ENCODE measurements at regions not wholly inside any gene's neighbourhood (a gene's known extent, or its start where the extent isn't known, plus 50 kb on each side); places are given as distances from the start of the nearest gene placed in this dataset.
"Not testable (repeated sequence)": the region's sequence is repeated elsewhere in the genome, so short reads cannot be mapped to it uniquely, and the experiment has no call there.

- H3F3A ChIP-seq (ENCODE audit: low read length, unreplicated experiment); H3K9me2 ChIP-seq (replicated peaks; ENCODE audit: low read length); H2AFZ ChIP-seq (ENCODE audit: low read length); CTCF ChIA-PET; DNase-seq; ATAC-seq; H3K36me3 ChIP-seq (ENCODE audit: low read depth, low read length); BruUV-seq (replicated peaks); H3K9me3 ChIP-seq (ENCODE audit: low read length); H3K79me2 ChIP-seq (ENCODE audit: low read length); POLR2A ChIA-PET (ENCODE audit: unreplicated experiment); H3K4me3 ChIP-seq (ENCODE audit: low read length); H3K4me2 ChIP-seq (ENCODE audit: low read length); H3K9ac ChIP-seq (ENCODE audit: low read length); H3K27ac ChIP-seq (ENCODE audit: low read length); H3K4me1 ChIP-seq (ENCODE audit: insufficient read depth, low read length); H4K20me1 ChIP-seq (ENCODE audit: low read length); H3K27me3 ChIP-seq (ENCODE audit: low read length); intact Hi-C loops (cut with micrococcal nuclease): not testable (repeated sequence)
Measured at GRCh38 chr7:76140259-76140658, 61.4 kb upstream of the SRRM3 start.

GRCh38 chr7:76142861-76143260 lies 58.8 kb upstream of the SRRM3 start:
- Histone ChIP-seq H3K9me2 (replicated peaks; ENCODE audit: low read length) (no peaks in the 10 kb centered on the region), H3K4me1 (ENCODE audit: insufficient read depth, low read length) (no peaks in the 10 kb centered on the region), H3K36me3 (ENCODE audit: low read depth, low read length) (no peaks in the 10 kb centered on the region), H3K4me3 (ENCODE audit: low read length) (no peak overlapping the region), H4K20me1 (ENCODE audit: low read length) (no peaks in the 10 kb centered on the region), H3F3A (ENCODE audit: low read length, unreplicated experiment) (no peaks in the 10 kb centered on the region), H3K4me2 (ENCODE audit: low read length) (no peak overlapping the region), H3K9me3 (ENCODE audit: low read length) (no peaks in the 10 kb centered on the region), H3K79me2 (ENCODE audit: low read length) (no peaks in the 10 kb centered on the region), H3K27me3 (ENCODE audit: low read length) (no peaks in the 10 kb centered on the region), H3K27ac (ENCODE audit: low read length) (no peak overlapping the region), H3K9ac (ENCODE audit: low read length) (no peak overlapping the region), H2AFZ (ENCODE audit: low read length) (no peak overlapping the region)
- intact Hi-C loops (cut with micrococcal nuclease) = no loop called here
- BruUV-seq (replicated peaks) = no TSS peak
- POLR2A ChIA-PET (ENCODE audit: unreplicated experiment) = no interaction called here
- DNase-seq (no peak), ATAC-seq (no peak)
- CTCF ChIA-PET = no interaction called here
- TF ChIP-seq EZH2 (IDR thresholded peaks at IDR 0.05; ENCODE audit: low read length, unreplicated experiment) = no peak

GRCh38 chr7:76144664-76145270 lies 56.9 kb upstream of the SRRM3 start:
- H3K4me1 ChIP-seq (ENCODE audit: insufficient read depth, low read length); H4K20me1 ChIP-seq (ENCODE audit: low read length); H3K4me3 ChIP-seq (ENCODE audit: low read length); H3K9ac ChIP-seq (ENCODE audit: low read length); H3K27ac ChIP-seq (ENCODE audit: low read length); POLR2A ChIA-PET (ENCODE audit: unreplicated experiment); intact Hi-C loops (cut with micrococcal nuclease); H3K27me3 ChIP-seq (ENCODE audit: low read length); ATAC-seq; BruUV-seq (replicated peaks); H3K79me2 ChIP-seq (ENCODE audit: low read length); H3K36me3 ChIP-seq (ENCODE audit: low read depth, low read length); CTCF ChIA-PET; DNase-seq; H3F3A ChIP-seq (ENCODE audit: low read length, unreplicated experiment); H3K9me3 ChIP-seq (ENCODE audit: low read length); H3K9me2 ChIP-seq (replicated peaks; ENCODE audit: low read length); H3K4me2 ChIP-seq (ENCODE audit: low read length); H2AFZ ChIP-seq (ENCODE audit: low read length): not testable (repeated sequence)

DNA sequence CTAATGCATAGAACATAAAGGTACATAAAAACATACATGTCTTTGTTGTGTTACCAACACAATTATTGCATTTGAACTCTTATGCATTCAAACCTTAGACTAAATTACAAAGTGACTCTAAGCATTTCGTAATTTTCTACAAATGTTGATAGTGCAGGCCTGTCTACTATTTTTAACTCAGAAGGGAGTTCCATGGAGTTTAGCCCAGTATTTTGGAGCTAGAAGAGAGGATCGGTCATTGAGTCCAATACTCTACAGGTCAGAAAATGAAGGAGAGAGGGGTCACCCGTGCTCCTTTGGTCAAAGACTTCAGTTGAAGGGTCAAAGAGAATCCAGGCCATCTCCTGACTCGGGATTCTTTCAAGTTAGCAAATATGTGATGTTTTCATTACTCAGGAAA lies 55.3 kb upstream of the SRRM3 start:
- Histone ChIP-seq H3K4me3 (ENCODE audit: low read length) (no peak overlapping the region), H2AFZ (ENCODE audit: low read length) (no peak overlapping the region), H3F3A (ENCODE audit: low read length, unreplicated experiment) (no peaks in the 10 kb centered on the region), H3K27ac (ENCODE audit: low read length) (no peak overlapping the region), H3K4me2 (ENCODE audit: low read length) (no peak overlapping the region), H3K9me2 (replicated peaks; ENCODE audit: low read length) (no peaks in the 10 kb centered on the region), H3K36me3 (ENCODE audit: low read depth, low read length) (no peaks in the 10 kb centered on the region), H3K9ac (ENCODE audit: low read length) (no peak overlapping the region), H3K27me3 (ENCODE audit: low read length) (no peaks in the 10 kb centered on the region), H3K79me2 (ENCODE audit: low read length) (no peaks in the 10 kb centered on the region), H4K20me1 (ENCODE audit: low read length) (no peaks in the 10 kb centered on the region), H3K9me3 (ENCODE audit: low read length) (no peaks in the 10 kb centered on the region), H3K4me1 (ENCODE audit: insufficient read depth, low read length) (no peaks in the 10 kb centered on the region)
- TF ChIP-seq EZH2 (IDR thresholded peaks at IDR 0.05; ENCODE audit: low read length, unreplicated experiment) = no peak
- TF ChIP-seq CTCF (conservative IDR thresholded peaks at IDR 0.05; ENCODE audit: low read depth, low read length) = no peak
- TF ChIP-seq EZH2phosphoT487 (IDR thresholded peaks at IDR 0.05; ENCODE audit: borderline replicate concordance, low read length) = no peak
- CTCF ChIA-PET = no interaction called here
- DNase-seq (no peak), ATAC-seq (no peak)
- intact Hi-C loops (cut with micrococcal nuclease) = no loop called here
- POLR2A ChIA-PET (ENCODE audit: unreplicated experiment) = no interaction called here
- no TSS peak for BruUV-seq (replicated peaks)

- BruUV-seq (replicated peaks); CTCF ChIA-PET; ATAC-seq; H3K4me2 ChIP-seq (ENCODE audit: low read length); H3K4me1 ChIP-seq (ENCODE audit: insufficient read depth, low read length); intact Hi-C loops (cut with micrococcal nuclease); H3K36me3 ChIP-seq (ENCODE audit: low read depth, low read length); H2AFZ ChIP-seq (ENCODE audit: low read length); H4K20me1 ChIP-seq (ENCODE audit: low read length); H3K9me3 ChIP-seq (ENCODE audit: low read length); H3K79me2 ChIP-seq (ENCODE audit: low read length); DNase-seq; H3K27me3 ChIP-seq (ENCODE audit: low read length); H3F3A ChIP-seq (ENCODE audit: low read length, unreplicated experiment); H3K4me3 ChIP-seq (ENCODE audit: low read length); H3K27ac ChIP-seq (ENCODE audit: low read length); POLR2A ChIA-PET (ENCODE audit: unreplicated experiment); H3K9me2 ChIP-seq (replicated peaks; ENCODE audit: low read length); H3K9ac ChIP-seq (ENCODE audit: low read length): not testable (repeated sequence)
Measured at GRCh38 chr7:76148947-76149346, 52.7 kb upstream of the SRRM3 start.

All from PC-3 (cell line).